Spinal cord (tissue), 9 donors: ENCODE measurements at regions not wholly inside any gene's neighbourhood (a gene's known extent, or its start where the extent isn't known, plus 50 kb on each side); places are given as distances from the start of the nearest gene placed in this dataset.
"Not testable (repeated sequence)": the region's sequence is repeated elsewhere in the genome, so short reads cannot be mapped to it uniquely, and the experiment has no call there.

Experiments used
- DNase-seq, 6 donors: peaks; one replicate each; pipeline versions ENCODE4 v3.0.0 to v3.0.0-alpha.2; 2013 to 2015; ENCODE audit warnings: low spot score in 6 of 6, low read depth in 4 of 6
- H3K27ac ChIP-seq: one replicate; pipeline ENCODE4 v1.5.1; 2013; ENCODE audit warnings: low read depth, low read length, control low read depth
- H3K27me3 ChIP-seq: one replicate; pipeline ENCODE4 v1.6.1; 2013; ENCODE audit warnings: low read length; ENCODE audit not compliant: control insufficient read depth, insufficient read depth
- H3K36me3 ChIP-seq: one replicate; pipeline ENCODE4 v1.6.1; 2013; ENCODE audit warnings: low read length; ENCODE audit not compliant: control insufficient read depth, insufficient read depth
- H3K4me1 ChIP-seq: one replicate; pipeline ENCODE4 v1.6.1; 2013; ENCODE audit warnings: low read length; ENCODE audit not compliant: control insufficient read depth, insufficient read depth
- H3K4me3 ChIP-seq: one replicate; pipeline ENCODE4 v1.5.1; 2013; ENCODE audit warnings: low read depth, low read length, control low read depth
- H3K9me3 ChIP-seq: one replicate; pipeline ENCODE4 v1.6.1; 2013; ENCODE audit warnings: low read length; ENCODE audit not compliant: control insufficient read depth, insufficient read depth
- whole genome bisulfite sequencing: methylation state at CpG from one replicate; pipeline ENCODE4 v1.1.5; 2013; ENCODE audit warnings: missing lambda C conversion rate; ENCODE audit not compliant: insufficient coverage; 5-methylcytosine and 5-hydroxymethylcytosine counted together
- donor health status: healthy.

- Histone ChIP-seq H3K9me3 (no peaks in the 10 kb centered on the region), H3K27me3 (no peaks in the 10 kb centered on the region), H3K27ac (no peak overlapping the region), H3K36me3 (no peaks in the 10 kb centered on the region), H3K4me3 (peak overlapping the region; percentile 16), H3K4me1 (peaks cover 8% of the 10 kb centered on the region)
- no peak for DNase-seq
- 50% methylated on average over 1 of the region's 6 CpGs for WGBS
These were observed 100.7 kb downstream of the SLC16A1 start for GRCh38 chr1:112855152-112855828.

- Histone ChIP-seq H3K4me1 (peaks cover 16% of the 10 kb centered on the region), H3K4me3 (peak overlapping the region; percentile 16)
- H3K9me3 ChIP-seq, H3K36me3 ChIP-seq, H3K27me3 ChIP-seq, DNase-seq, H3K27ac ChIP-seq: not testable (repeated sequence)
- WGBS: 27% methylated on average over 44 of the region's 45 CpGs
These were observed 101.5 kb downstream of the SLC16A1 start for GRCh38 chr1:112854368-112854984.

- not testable (repeated sequence) for H3K27me3 ChIP-seq
These were observed 102.1 kb downstream of the SLC16A1 start for GRCh38 chr1:112853915-112854314.

GRCh38 chr1:112852934-112853333, 103.1 kb downstream of the SLC16A1 start:
- no CpG with 5 or more reads among the region's 2 CpGs for WGBS
- Histone ChIP-seq H3K4me3 (no peak overlapping the region), H3K4me1 (peaks cover 20% of the 10 kb centered on the region), H3K9me3 (no peaks in the 10 kb centered on the region), H3K36me3 (no peaks in the 10 kb centered on the region), H3K27ac (no peak overlapping the region), H3K27me3 (no peaks in the 10 kb centered on the region)
- DNase-seq: no peak

More at GRCh38 chr1:112853915-112854314, 102.1 kb downstream of the SLC16A1 start:
- not testable (repeated sequence) for H3K4me3 ChIP-seq, H3K9me3 ChIP-seq, DNase-seq, H3K27ac ChIP-seq, H3K36me3 ChIP-seq
- WGBS: 92% methylated on average over 2 of the region's 8 CpGs
- peaks cover 20% of the 10 kb centered on the region for H3K4me1 ChIP-seq

GRCh38 chr1:112852276-112852675, 103.7 kb downstream of the SLC16A1 start:
- Histone ChIP-seq H3K4me3 (no peak overlapping the region), H3K36me3 (no peaks in the 10 kb centered on the region), H3K27ac (no peak overlapping the region), H3K4me1 (peaks cover 20% of the 10 kb centered on the region), H3K9me3 (no peaks in the 10 kb centered on the region), H3K27me3 (no peaks in the 10 kb centered on the region)
- WGBS: 88% methylated on average over 7 of the region's 10 CpGs
- DNase-seq: no peak

GRCh38 chr1:112850034-112850757, 105.8 kb downstream of the SLC16A1 start:
- Histone ChIP-seq H3K27ac (no peak overlapping the region), H3K36me3 (no peaks in the 10 kb centered on the region), H3K27me3 (no peaks in the 10 kb centered on the region), H3K4me1 (peaks cover 20% of the 10 kb centered on the region), H3K9me3 (no peaks in the 10 kb centered on the region), H3K4me3 (peak overlapping the region; percentile 61)
- WGBS: 31% methylated on average over 40 of the region's 40 CpGs
- no peak for DNase-seq

- peaks cover 20% of the 10 kb centered on the region for H3K4me1 ChIP-seq
- H3K36me3 ChIP-seq: no peaks in the 10 kb centered on the region
- WGBS: under 1% methylated on average over 58 of the region's 58 CpGs
- DNase-seq: peak; percentile 26 to 91 (median 41)
- H3K4me3 ChIP-seq: peak overlapping the region; percentile 61
- H3K27ac ChIP-seq: no peak overlapping the region
- no peaks in the 10 kb centered on the region for H3K27me3 ChIP-seq
- H3K9me3 ChIP-seq: no peaks in the 10 kb centered on the region
These were observed 106.5 kb downstream of the SLC16A1 start for GRCh38 chr1:112849425-112850033.

GRCh38 chr1:112841825-112842224, 114.2 kb downstream of the SLC16A1 start:
- no peak for DNase-seq

GRCh38 chr1:112840631-112841624, 115.1 kb downstream of the SLC16A1 start:
- Histone ChIP-seq H3K27ac (no peak overlapping the region), H3K27me3 (no peaks in the 10 kb centered on the region), H3K36me3 (no peaks in the 10 kb centered on the region), H3K9me3 (no peaks in the 10 kb centered on the region), H3K4me1 (no peaks in the 10 kb centered on the region), H3K4me3 (no peak overlapping the region)
- DNase-seq: peak in 2 of 6 donors; percentile 26 to 57
- no CpG with 5 or more reads among the region's 7 CpGs for WGBS

More at GRCh38 chr1:112841825-112842224, 114.2 kb downstream of the SLC16A1 start:
- Histone ChIP-seq H3K9me3 (no peaks in the 10 kb centered on the region), H3K27ac (no peak overlapping the region), H3K4me3 (no peak overlapping the region), H3K4me1 (no peaks in the 10 kb centered on the region), H3K36me3 (no peaks in the 10 kb centered on the region), H3K27me3 (no peaks in the 10 kb centered on the region)
- 100% methylated on average over 2 of the region's 10 CpGs for WGBS
